GM20431 (cell line): ENCODE measurements at regions not wholly inside any gene's neighbourhood (a gene's known extent, or its start where the extent isn't known, plus 50 kb on each side); places are given as distances from the start of the nearest gene placed in this dataset.

ENCODE experiments used
- in situ Hi-C: fragments of 300-500 bp; cut with MseI, MboI; formaldehyde crosslinking; loops from one replicate; pipeline ENCODE4 v1.15.0; 2020; ENCODE audit warnings: low sequenced_read_pairs; ENCODE audit not compliant: unreplicated experiment

DNA sequence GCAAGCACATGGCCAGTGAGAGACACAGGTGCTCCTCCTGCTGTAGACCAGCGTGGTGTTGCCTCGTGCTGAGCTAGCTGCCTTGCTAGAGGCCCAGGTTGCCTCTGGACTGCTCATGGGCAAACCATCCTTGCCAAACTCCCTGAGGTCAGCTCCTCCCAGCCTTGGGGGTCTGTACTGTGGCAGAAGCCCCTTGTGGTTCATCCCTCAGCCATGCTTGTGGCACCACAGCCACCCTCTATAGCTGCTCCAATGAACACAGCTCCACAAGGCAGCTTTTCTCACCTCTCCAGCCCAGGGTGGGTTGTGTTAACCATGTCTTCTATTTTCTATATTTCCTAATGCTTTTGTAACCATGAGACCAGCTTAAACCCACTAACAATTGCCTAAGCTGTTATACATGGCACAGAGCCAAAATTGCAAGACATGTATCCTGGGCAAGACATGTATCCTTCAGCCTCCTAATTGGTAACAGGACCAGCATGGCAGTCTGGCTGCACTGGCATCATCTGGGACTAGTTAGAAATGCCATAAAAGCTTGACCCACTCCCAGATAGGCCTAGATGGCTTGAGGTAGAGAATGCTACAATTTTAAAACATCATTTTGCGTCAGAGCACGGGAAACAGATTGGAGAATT is 183.1 kb upstream of the S1PR3 start:
- in situ Hi-C loops = no loop called here

DNA sequence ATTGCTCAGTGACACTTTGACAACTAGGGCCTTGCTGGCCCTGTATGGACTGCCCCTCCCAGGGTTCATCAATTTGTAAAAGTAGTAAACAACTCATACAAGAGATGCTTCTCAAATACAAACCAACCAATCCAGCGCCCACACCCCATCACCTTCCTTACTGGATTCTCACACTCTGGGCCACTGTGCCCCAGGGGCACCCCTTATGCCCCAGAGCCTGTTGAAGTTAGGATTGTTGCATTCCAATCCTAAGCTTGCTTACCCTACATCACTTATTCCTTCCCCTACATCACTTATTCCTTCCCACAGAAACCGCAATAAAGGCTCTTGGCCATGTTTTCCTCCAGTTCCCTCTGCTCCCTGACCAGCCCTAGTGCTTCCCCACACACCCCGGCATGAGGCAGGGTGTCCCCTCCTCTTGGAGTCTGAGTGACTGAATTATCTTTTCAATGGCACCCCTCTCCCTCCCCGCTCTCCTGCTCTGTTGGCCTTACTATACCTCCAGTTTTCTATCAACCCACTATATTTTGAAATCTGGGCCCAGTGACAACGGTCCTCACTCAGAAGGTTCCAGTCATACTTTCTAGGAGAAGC is 182.4 kb upstream of the S1PR3 start:
- in situ Hi-C loops = no loop called here

DNA sequence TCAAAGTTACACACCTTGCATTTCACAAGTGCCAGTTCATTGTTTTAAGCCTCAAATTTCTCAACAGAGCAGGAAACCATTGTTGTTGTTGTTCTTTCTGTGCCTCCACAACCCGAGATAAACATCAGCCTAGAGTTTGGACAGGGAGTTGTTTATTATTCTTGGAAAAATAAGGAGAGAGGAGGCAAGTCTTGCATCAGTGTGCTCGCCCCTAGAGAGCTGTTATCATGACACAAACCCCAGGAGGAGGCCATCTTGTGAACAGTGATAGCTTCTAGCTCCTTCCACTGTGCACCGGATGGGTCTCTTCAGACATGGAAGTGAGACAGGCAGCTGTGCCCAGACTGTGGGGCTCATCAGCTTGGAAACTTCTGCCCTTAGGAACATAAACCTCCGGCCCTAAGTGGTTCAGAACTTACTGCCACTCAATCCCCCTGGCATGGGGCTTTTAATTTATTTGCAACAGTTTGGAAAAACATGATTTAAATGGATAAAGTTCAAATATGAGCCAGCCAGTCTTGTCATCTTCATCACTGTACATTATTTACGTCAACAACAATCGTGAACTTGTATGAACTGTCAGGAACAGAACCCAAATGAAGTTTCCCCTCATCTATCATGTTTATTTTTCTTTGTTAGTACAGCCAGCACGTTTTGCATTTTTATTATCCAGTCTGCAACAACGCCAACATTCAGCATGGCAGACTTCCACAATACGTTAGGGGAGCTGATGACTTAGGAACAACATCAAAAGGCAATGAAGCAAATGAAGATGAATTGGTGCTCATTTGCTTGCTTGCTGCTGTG is 181.7 kb upstream of the S1PR3 start:
- in situ Hi-C loops = no loop called here

DNA sequence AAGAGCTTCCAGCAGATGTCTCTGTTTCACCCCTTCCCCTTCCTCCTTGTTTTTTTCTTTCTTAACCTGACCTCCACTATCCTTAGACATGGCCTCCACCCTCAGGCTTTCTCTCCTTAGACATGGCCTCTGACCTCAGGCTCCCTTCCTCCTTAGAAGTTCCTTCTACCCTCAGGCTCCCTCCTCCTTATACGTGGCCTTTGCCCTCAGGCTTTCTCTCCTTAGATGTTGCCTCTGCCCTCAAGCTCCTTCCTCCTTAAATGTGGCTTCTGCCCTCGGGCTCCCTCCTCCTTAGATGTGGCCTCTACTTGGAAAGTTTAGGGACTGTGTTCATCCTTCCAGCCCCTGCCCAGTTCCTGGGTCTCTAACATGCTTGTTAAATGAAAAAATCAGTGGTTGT is 180.4 kb upstream of the S1PR3 start:
- in situ Hi-C loops = no loop called here

DNA sequence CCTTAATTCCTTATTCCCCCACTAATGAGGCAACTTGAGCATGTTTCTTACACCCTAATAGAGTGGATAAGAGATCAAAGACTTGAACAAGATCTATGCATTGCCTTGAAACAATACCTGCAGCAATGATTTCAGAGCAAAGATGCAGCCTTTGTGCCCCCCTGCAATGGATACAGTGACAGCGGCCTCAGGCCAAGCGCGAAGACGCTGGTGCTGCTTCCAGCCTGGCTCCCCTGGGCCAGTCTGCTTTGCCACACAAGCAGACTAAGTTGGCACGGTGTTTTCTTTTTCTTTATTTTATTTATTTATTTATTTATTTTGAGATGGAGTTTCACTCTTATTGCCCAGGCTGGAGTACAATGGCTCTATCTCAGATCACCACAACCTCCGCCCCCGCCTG is 179.8 kb upstream of the S1PR3 start:
- in situ Hi-C loops = no loop called here

DNA sequence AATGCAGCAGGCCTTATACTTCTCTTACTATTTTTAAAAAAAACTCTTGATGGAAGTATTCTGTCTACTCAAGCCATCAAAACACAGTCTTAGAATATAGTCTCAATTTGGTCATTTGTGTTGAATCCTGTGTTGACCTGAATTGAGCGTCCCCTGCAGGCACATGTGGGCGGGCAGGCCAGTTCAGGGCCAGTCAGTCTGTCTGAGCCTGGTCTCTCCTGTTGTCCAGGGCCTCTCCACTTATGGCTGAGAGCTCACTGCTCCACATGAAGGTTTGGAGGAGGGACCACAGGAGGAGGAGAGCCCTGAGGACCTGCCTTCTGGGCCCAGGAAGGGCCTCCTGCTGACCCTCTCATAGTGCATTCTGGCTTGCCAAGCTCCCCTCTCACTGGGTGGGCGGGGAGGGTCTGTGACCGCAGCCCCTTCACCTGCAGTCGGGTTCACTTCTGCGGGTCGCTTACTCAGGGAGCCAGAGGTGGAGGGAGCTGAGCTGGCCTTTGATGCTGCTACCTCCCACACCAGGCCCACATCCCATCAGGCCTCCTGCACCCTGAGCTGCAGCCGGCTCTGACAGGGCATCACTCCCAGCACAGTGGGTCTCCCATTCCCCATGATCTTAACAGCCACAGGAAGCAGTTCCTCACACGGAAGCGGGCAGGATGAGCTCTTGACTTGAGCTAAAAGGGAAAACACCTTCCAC is 178.2 kb upstream of the S1PR3 start:
- in situ Hi-C loops = no loop called here

DNA sequence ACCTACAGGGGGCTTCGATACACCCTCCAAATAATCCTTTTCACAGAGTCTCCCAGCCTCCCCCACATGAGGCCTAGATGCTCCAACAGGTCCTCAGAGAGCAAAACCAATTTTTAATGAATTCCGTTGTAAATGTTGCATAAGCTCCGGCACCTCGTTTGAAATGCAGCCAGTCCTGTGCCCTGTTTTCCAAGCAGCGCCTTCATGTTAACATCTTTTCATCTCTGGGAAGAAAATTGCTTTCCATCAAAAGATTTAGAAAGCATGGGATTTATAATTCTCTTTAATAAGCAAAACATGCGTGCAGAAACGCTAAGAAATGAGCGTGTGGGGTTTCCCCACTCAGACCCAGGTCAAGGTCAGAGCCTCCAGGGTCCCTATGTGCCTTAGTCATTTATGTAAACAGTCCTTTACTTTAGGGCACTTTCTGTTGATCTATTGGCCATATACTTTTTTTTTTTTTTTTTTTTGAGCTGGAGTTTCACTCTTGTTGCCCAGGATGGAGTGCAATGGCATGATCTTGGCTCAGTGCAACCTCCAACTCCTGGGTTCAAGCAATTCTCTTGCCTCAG is 177.5 kb upstream of the S1PR3 start:
- in situ Hi-C loops = no loop called here

DNA sequence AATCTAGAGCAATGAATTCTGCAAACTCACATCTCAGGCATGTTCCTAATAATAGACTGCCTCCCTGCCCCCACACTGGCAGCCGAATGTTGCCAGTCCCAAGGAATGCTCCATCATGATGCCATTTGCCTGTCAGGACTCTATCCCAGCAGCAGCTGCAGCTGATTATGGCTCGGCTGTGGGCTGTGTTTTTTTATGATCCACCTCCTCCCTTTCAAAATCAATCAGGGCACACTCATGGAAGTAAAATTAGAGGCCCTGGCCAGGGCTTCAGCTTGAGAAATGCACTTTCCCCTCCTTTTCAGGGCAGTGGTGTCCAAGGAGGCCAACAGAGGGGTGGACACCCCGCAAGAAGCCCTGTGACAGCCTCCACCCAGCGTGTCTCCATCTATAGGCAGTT is 176.7 kb upstream of the S1PR3 start:
- in situ Hi-C loops = no loop called here

DNA sequence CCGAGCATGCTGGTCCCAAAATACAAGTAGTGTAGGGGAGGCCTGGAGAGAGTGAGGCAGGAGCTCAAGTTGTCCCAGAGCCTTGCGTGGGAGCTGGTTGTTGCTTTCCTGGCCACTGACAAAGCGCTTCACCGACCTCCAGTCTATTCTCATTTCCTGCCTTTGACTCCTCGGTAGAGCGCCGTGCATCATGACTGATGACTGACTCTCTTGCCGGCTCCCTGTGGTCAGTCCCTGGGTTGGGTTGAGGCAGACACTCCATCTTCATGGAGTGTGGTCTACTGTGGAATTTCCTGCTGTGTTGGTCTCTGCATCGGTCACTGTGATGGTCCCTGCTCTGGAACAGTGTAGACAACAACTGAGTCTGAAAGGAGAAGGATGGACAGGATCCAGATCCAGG is 175.1 kb upstream of the S1PR3 start:
- in situ Hi-C loops = no loop called here

DNA sequence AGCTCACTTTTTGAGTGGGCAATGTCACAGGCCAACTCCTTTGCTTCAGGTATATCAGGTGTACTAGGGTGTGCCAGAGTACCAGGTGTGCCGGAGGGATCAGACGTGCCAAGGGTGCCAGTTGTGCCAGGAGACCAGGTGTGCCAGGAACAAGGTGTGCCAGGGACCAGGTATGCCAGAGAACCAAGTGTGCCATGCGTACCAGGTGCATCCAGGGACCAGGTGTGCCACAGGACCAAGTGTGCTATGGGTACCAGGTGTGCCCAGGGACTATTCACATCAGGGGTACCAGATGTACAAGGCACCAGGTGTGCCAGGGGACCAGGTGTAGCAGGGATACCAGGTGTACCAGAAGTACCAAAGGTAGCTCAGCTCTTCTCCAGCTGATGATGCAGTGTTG is 174.7 kb upstream of the S1PR3 start:
- in situ Hi-C loops = no loop called here

DNA sequence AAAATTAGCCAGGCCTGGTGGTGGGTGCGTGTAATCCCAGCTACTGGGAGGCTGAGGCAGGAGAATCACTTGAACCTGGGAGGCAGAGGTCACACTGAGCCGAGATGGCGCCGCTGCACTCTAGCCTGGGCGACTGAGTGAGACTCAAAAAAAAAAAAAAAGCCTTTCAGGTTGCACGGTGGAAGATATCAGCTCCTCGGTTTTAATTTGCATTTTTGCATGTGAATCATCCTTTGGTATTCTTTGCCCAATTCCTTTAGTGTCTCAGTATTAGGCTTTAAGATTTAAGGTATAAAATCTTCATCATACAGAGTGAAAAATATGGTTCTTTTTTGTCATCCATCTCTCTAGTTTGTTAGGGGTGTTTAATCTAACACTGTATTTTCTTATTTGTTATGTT is 173.6 kb upstream of the S1PR3 start:
- in situ Hi-C loops = no loop called here

DNA sequence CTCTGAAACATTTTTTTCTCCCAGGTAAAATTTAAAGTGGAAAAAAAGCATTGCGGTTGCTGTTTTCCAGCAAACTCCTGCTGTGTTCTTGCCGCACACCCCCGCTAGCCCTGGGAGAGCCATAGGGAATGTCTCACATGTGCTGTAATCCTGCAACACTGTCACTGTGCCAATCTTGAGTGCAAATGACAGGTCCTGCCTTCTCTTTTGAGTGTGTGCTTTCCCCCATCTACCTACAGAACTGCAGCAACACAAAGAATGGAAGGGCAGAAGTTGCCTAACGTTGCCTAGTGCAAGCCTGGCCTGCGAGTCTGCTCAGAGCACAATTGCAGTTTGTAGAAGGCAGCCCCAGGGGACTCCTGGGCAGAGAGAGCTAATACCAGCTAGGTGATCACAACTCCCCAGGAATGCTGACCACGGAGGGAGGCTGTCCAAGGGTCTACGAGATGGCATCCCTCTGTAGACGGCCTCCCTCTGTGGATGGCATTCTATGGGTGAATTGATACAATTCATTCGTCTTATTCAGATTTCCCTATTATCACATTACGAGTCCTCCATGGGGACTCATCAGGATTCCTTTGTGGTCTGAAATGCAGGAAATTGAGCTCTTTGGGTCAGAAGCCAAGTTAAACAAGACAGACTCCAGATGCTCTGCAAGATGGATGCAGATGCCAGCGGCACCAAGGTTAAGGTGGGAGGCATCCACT is 172.6 kb upstream of the S1PR3 start:
- in situ Hi-C loops = no loop called here

DNA sequence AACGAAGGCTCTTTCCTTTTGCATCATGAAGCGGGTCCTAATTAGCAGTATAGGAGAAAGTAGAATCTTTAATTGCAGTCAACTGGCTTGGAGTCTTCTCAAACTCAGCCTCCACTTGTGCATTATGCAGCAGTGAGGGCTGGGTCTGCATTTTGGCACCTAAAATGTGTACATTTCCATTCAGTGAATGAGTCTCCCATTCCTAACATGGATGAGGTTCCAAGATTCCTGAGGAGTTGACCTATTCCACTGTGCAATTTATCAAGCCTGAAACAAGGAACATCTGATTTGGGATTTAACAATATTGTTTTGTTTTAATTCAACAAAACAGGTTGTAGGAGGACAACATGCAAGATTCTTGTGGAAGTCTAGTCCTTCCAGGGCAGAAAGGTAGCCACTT is 171.8 kb upstream of the S1PR3 start:
- in situ Hi-C loops = no loop called here

DNA sequence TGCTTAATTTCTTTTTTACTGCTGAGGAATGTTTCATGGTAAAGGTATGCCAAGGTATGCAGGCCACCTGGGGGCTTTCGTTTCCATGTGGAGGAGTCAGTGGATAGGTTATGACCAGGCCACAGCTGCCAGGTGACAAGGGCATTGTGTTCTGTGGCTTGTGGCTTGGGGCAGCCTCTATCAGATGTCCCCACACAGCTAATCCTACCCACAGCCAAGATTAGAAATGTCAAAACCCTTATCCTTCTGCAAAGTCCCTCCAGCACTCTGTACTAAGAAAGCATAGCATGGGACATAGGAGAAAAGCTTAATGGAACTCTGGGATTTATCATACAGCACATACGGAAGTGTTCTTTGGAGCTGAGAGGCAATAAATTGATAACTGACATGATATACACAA is 171.2 kb upstream of the S1PR3 start:
- in situ Hi-C loops = no loop called here

DNA sequence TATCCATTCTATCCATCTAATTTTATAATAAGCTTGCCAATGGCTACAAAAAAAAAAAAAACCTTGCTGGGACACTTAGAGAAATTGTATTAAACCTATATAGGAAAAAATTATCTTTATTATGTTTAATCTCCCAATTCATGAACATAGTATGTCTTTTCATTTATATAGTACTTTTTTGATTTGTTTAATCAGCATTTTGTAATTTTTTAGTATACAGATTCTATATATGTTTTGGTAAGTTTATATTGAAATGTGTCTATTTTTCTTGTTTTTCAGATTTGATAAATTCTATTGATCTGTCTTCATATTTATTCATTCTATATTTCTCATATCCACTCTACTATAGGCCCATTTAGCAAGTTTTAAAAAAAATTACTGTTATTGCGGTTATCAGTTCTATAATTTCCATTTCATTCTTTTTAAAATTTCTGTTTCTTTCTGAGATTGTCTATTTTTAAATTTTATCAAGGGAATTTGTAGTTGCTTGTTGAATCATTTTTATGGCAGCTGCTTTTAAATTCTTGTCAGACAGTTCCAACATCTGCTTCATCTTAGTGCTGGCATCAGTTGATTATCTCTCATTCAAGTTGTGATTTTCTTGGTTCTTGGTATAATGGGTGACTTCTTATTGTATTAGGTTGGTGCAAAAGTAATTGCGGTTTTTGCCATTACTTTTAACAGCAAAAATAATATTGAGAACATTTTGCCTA is 170.1 kb upstream of the S1PR3 start:
- in situ Hi-C loops = no loop called here

DNA sequence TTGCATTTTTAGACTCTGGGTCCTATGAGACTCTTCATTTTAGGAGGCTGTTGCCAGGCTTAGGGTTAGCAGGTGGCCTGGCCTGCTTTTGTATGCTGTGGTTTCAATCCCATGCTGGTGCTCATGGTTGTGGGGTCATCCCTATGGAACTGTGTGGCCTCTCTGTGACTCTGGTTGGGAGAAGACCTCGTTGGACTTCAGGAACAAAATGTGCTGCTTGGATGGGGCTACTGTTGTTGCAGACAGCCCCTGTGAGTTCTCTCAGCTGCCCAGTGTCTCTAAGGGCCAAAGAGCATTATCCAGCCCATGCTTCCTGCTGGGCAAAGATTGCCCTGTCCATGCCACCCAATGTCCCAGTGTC is 169.5 kb upstream of the S1PR3 start:
- in situ Hi-C loops = no loop called here

DNA sequence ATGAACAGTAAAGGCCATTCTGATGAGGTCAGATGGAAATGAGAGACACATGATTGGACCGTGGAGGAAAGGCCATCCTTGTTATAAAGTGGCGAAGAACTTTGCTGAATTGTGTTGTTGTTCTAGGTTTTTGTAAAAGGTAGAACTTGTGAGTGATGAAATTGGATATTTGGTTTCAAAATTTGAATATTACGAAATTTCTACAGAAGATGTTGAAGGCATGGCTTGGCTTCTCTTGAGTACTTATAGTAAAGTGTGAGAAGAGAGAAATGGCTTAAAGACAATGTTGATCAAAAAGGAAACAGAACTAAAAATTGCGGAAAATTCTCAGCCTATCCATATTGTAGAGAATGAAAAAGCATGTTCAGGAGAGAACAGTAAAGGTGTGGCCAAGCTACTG is 166.6 kb upstream of the S1PR3 start:
- in situ Hi-C loops = no loop called here

DNA sequence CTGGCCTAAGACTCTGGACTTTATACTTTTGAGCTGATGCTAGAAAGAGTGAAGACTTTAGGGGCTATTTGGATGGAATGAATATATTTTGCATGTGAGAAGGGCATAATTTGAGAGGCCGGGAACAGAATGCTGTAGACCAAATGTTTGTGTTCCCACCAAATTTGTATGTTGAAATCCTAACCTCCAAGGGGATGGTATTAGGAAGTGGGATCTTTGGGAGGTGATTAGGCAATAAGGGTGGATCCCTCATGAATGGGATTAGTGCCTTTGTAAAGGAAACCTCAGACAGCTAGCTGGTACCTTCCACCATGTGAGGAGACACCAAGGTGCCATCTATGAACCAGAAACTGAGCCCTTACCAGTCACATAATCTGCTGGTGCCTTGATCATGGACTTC is 165.1 kb upstream of the S1PR3 start:
- in situ Hi-C loops = no loop called here

DNA sequence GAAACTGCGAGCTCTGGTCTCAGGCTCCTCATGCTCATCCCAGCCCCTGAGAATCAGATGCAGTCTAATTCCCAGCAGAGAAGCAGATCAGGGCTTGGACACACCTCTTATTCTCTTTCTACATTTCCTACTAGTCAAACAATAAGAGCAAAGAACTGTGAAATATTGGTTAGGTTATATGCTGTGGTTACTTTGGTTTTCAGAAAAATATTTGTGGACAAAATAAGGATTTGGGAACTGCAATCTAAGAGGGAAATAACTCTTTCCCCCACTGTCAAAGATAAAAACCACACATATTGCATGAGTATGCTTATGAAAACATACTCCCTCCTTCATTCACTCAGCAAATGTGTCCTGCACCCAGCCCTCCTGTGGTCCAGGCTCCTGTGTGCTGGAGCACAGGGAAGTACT is 164.5 kb upstream of the S1PR3 start:
- in situ Hi-C loops = no loop called here

DNA sequence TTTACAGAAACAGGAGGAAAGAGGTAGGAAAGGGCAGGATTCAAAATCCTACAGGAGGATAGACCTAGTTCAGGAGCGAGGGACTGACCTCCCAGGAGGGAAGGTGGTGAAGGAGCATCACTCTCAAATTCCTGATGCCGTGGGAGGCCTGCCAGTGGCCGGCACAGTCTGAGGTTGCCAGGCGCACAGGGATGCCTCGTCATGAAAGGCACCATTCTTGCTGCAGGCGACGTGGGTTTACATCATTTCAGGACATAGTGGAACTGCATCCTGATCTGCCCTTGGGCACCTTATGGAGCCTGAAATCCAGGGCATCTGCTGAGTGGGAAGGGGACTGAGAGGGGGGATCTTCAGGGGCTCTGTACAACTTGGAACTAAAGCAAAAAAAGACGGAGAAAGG is 163.2 kb upstream of the S1PR3 start:
- in situ Hi-C loops = no loop called here
